NCI-H1694 treated with DMSO at 0.1 percent for 48 hours (cell line): ENCODE measurements at regions not wholly inside any gene's neighbourhood (a gene's known extent, or its start where the extent isn't known, plus 50 kb on each side); places are given as distances from the start of the nearest gene placed in this dataset.
"Not testable (repeated sequence)": the region's sequence is repeated elsewhere in the genome, so short reads cannot be mapped to it uniquely, and the experiment has no call there.

Experiments
- DNase-seq: peaks from one replicate; lab custom pipeline; 2025; lab: John Stamatoyannopoulos, UW

DNA sequence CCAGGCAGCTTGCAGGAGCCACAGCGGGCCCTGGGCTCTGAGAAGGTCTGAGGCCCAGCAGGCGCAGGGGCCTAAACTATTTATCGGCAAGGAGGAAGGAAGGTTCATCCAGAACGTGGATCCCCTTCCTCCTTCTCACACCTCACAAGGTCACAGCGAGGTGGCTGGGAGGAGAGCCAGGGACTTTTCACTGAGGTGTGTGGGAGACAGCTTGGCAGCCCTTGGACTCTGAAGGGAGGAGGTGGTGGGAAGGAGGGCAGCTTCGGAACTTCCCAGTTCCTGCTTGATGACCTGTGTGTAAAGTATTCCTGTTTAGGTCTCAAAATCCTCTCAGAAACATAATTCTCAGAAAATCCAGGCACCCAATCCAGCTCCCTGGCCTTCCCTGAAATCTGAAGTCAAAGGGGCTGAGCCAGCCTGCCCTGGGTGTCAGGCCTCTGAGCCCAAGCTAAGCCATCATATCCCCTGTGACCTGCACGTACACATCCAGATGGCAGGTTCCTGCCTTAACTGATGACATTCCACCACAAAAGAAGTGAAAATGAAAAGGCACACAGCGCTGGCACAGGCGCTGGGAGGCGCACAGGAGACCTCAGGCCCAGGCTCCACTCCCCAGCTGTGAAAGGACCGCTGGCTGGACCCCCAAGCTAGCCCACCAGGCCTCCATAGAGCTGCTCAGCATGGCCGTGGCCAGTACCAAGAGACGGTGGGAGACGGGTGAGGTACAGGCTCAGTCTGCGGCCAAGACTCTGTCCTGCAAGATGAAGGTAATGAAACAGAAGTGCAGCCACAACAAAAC, 269.4 kb upstream of the FRG2C start:
- DNase-seq: not testable (repeated sequence)

DNA sequence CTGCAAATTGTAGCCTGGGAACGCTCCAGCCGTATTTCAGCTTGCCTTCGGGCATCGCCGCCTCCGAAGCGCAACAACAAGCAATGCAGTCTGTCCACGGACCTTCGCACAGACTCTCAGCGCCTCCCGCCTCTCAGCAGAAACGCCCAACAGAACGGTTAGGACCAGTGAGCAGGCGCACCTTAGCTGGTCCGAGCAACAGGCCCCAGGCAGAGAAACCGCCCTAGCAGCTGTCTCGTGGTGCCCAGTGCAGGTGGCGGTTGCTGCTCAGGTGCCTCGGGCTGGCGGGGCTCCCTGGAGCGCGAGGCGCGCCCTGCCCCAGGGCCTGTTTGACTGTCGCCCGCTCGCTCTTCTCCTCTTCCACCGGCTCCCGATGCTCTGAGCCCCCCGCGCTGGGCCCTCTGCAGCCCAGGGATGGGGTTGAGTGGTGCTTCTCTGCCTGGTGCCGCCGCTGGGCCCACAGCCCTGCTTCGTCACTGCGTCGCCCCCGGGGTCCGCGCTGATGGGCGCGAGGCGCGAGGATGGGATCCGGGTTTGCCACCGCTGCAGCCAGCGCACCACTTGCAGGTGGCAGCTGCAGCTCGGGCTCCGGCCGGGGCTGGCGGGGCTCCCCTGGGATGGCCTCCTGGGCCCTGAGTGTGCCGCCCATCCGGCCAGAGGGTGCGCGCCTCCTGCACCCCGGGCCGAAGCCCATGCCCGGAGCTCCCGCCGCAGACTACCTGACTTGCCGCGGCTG, 268.4 kb upstream of the FRG2C start:
- DNase-seq: no peak

DNA sequence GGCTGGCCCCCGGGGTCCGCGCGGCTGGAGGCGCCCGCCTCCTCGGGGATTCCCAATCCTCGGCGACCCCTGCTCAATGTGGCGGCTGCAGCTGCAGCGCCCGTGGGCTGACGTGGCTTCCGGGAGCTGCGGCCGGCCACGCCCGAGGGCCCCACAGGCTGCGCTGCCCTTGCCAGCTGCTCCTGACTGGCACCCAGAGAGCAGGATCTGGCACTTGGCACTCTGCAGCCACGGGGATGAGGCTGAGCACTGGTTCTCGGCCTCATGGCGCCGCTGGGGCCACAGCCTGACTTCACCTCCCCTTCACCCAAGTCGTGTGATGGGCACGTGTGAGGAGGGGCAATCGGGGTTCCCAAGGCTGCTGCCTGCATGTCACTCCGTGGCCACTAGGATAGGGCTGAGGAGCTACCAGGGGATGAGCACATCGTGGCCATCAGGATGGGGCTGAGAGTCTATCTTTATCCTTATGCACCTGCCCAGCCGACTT, 267.8 kb upstream of the FRG2C start:
- no peak for DNase-seq

DNA sequence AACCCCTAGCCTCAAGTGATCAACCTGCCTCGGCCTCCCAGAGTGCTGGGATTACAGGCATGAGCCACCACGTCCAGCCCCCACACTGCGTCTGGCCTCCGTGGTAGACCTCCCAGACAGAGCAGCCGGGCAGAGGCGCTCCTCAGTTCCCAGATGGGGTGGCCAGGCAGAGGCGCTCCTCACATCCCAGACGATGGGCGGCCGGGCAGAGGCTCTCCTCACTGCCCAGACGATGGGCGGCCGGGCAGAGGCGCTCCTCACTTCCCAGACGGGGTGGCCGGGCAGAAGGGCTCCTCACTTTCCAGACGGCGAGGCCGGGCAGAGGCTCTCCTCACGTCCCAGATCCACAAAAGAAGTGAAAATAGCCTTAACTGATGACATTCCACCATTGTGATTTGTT, 266.6 kb upstream of the FRG2C start:
- DNase-seq: not testable (repeated sequence)

DNA sequence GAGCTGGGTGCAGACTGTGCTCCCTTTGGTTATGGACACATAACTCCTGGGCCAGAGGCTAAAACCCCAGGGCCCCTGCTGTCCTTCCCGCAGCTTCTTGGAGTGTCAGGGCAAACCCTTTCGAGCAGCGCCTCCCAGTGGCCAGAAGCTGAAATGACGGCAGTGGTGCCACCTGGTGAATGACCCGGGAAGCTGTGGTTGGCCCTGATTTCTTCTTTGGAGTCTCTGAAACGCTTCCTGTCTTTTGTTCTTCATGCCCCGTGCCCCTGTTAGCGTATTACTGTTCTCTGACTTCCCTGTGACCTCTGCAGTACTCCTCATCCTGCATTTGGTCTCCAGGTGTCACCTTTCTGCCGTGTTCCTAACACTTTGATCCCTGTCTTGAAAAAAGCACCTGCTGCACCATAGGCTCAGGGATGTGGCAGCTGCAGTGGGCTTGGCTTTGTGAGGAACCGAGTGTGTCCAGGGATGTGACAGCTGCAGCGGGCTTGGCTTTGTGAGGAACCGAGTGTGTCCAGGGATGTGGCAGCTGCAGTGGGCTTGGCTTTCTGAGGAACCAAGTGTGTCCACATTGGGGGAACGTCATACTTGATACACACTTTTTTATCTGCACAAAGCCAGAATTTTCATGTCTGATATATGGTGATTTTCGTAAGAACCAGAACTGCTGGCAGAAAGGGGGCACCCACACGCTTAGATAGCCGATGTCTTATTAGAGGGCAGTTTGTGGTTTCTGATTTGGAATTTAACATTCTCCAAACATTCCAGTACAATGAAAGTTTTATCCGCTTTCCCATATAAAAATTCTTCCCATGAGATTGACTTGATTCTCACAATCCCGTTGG, 241.8 kb upstream of the FRG2C start:
- not testable (repeated sequence) for DNase-seq

DNA sequence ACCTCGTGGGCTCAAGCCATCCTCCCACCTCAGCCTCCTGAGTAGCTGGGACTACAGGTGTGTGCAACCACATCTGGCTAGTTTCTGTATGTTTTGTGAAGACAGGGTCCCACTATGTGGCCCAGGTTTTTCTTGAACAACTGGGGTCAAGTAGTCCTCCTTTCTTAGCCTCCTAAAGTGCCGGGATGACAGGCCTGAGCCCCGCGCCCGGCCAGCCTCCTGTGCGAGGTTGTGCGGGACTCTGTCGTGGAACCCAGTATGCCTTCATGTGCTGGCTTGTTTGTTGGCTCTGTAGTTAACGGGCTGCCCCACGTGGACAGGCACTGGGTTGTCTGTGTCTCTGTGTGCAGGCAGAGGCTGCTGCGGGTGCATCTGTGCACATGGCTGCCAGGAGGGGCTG, 238.7 kb upstream of the FRG2C start:
- not testable (repeated sequence) for DNase-seq

DNA sequence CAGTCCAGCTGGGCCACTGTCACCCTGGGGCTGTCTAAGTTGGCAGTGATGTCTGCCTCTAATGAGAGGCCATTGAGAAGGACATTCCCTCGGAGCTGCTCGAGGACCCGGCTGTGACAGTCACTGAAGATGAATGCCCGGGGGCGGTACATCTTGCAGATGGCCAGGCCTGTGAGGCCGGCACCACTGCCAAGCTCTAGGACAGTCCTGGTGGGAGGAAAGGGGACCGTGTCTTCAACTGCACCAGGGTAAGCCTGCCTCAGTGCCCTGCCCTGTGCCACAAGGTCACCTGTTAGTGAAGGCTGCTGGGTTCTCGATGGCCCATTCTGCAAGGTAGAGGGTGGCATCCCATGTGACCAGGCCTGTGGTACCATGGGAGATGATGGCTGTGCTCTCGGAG, 236.6 kb upstream of the FRG2C start:
- not testable (repeated sequence) for DNase-seq

DNA sequence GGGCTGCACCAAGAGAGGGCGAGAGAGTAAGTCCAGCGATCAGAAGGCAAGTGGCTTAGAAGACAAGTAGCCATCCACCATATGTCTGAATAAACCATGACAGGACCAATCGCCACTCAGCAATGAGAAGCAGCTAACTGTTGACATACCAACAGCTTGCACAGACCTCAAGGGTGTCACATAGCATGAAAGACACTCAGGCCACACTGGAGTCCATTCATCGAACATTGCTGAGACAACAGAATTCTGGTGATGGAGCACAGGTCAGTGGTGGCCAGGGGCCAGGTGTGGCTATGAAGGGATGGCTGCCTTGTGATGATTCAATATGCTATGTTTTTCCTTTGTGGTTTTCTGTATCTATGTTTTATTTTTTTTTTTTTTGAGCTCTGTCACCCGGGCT, 236.2 kb upstream of the FRG2C start:
- not testable (repeated sequence) for DNase-seq

DNA sequence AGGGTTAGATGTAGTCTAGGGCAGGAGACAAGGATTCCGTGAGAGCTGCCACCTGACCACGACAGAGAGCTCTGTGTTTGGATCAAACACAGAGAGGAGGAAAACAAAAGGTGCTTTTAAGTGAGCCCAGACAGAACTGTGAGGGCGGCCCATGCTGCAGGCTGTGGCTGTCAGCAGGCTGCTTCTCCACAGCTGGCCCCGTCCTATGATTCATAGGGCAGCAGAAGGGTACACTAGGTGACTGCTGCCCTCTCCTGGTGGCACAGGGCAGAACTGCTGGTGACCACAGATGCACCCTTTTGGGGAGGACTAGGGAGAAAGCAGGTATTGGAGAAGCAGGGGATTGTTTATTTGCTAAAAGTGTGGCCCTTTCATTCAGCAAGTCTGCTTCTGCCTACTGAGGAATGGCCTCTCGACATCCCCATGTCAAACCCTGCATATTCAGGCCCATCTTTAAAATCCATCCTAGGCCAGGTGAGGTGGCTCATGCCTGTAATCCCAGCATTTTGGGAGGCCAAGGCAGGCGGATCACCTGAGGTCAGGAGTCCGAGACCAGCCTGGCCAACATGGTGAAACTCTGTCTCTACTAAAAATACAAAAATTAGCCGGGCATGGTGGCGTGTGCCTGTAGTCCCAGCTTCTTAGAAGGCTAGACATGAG, 234.4 kb upstream of the FRG2C start:
- not testable (repeated sequence) for DNase-seq

DNA sequence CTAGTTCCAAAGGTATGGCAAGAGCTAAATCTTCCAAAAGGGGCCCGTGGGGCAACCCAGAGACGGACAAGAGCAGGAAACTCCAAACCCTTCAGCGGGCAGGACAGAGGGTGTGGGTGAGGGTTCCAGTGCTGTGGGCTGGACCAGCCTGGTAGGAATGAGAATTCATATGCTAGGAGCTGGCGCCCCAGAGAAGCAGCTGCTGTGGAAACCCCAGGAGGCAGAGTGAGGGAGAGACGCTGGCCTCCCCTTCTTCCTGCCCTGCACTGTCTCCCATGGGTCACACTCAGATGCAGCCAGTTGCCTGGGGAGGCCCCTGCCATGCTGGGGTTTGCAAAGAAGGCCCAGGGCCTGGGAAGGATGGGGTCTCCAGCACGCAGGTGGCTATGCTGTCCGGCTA, 233.7 kb upstream of the FRG2C start:
- DNase-seq: not testable (repeated sequence)

DNA sequence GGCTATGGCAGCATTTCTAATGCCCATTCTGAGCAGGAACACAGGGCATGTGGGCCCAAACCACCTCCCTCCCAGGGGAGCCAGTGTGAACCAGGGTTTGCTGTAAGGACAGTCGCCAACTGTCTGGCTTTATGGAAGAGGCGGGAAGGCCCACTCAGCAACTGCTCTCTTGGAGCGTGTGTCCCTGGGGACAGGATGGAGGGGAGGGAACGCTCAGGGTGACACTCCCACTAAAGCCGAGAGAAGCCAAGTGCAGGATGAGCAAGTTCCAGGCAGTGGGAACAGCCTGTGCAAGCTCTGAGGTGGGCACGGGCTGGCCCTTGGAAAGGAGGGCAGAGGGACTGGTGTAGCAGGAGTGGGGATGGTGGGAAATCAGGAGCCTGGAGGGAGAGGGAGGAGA, 233.0 kb upstream of the FRG2C start:
- not testable (repeated sequence) for DNase-seq

DNA sequence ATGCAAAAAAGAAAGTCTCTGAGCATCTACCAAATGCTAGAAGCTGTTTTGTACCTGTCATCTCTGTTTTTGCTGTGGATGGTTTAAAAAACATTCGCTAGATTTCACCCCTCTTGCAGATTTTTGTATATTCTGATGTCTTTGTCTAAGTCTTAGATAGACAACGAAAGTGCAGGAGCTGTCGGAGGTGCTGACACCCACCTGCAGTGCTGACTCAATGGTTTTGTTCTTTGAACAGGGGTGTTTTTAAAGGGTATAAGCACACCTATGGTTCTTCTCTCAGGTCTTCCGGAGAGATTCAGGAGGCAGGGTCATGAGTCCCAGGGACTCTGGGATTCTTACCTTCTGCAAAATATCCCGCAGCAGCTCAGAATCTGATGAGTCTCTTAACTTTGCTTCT, 231.7 kb upstream of the FRG2C start:
- not testable (repeated sequence) for DNase-seq

DNA sequence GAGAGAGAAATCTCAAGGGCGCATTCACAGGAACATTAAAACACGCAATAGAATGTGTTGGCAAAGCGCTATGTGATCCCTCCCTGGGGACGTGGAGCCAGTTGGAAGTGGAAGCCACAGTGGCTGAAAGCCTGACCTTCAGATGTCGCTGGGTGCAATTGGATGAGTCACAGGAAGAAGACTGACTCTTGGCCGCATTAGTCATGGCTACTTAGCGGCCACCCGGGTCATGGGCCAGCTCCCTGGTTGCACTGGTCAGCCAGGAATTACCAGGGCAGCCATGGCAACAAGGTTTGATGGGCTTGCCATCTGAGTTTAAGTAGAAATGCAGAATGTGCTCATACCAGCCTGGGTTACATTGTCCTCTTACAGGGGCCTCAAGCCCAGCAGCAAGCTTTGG, 231.2 kb upstream of the FRG2C start:
- not testable (repeated sequence) for DNase-seq

DNA sequence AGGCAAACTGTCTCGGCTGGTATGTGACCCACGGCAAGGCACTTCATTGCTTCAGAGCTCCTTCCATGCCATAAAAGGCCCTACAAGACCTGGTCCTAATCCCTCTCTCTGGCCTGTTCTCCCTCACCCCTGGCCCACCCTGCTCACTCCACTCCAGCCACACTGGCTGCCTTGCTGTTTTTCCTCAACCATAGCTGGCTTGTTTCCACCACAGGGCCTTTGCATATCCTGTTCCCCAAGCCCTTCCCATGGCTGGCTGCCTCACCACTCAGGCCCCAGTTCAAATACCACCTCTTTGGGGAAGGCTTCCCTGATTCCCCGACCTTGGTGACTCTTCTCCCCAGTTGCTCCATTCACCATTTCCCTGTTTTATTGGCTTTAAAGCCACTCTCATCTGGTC, 230.8 kb upstream of the FRG2C start:
- DNase-seq: not testable (repeated sequence)

DNA sequence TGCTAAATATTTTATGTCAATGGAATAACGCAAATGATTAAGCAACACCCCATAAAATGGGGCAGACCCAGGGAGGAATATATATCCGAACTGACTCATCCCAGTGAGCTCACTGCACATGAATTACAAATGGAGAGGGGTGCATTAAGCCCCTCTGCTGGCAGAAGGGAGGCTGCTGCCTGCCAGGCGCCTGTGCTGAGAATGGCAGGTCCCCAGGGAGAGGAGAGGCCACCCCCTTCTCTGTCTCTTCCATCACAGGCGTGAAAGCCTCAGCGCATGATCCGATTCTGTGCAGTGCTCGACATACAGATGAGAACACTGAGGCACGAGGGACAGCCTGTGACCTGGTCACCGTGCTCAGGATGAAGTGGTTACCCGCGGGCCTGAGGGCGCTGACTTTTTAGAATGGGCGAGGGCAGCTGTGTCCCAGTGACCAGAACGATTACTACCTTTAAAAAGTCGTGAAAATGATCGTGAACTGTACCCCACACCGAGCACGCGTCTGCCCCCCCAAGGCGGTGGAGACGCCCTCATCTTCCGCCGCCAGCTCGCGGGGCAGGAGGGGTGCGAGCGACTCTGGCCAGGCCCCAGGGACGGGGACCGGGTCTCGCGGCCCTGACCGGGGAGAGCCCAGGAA, 229.7 kb upstream of the FRG2C start:
- DNase-seq: not testable (repeated sequence)

DNA sequence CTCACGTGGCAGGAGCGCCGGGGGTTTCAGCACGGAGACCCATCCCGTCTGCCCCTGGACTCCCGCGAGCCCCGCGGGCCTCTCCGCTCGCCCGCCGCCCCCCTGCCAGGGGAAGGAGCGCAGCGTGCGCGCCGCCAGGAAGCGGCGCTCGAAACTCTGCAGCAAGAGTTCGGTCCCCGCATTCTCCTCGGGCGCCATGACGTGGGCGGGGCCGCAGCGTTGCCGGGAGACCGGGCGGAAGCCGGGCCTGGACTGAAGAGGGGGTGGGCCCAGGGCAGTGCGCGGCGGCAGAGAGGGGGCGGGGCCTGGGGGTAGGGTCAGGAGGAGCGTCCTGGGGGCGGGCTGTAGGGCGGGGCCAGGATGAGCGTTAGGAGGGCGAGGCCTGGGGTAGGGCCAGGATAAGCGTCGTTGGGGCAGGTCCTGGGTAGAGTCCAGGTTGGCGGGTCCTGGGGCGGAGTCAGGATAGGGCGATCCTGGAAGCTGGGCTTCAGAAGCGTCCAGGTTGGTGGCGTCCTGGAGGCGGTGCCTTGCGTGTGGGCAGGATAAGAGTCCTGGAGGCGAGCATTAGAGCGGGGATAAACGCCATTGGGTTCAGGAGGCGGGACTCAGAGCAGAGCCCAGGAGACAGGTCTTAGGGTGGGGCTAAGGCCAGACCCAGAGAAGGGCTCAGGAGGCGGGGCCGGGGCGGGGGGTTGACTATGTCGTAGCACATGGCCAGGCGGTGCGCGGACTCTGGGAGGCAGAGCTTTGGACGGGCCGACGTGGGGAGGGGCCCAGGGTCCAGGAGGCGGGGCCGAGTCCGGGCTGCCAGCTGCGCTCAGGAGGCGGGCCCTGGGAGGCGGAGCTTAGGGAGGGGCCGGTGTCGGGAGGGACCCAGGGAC, 229.0 kb upstream of the FRG2C start:
- peak; percentile 70 for DNase-seq

DNA sequence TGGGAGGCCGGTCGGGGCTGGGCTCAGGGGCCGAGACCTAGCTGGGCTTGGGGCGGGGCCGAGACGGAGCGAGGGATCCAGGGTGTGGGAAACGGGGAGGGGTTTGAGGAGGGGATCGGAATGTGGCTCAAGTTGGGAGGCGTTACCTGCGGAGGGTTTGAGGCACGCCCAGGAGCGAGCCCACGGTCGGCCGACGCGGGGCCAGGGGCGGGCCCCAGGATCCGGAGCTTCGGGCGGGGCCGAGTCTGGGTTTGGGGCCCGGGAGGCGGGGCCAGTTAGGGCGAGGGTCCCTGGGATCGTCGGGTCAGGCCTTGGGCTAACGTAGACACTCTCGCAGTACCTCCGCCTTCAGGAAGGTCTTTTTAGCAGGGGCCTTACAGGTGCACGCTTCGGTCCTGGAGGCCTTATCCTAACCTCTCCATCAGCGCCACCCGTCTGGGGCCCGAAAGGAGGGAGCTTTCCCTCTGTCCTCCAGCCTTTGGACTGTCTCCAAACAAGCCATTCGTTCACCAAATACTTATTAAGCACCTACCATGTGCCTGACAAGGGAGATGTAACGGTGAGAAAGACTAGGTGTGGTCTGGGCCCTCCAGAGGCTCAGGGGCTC, 228.2 kb upstream of the FRG2C start:
- DNase-seq: not testable (repeated sequence)

DNA sequence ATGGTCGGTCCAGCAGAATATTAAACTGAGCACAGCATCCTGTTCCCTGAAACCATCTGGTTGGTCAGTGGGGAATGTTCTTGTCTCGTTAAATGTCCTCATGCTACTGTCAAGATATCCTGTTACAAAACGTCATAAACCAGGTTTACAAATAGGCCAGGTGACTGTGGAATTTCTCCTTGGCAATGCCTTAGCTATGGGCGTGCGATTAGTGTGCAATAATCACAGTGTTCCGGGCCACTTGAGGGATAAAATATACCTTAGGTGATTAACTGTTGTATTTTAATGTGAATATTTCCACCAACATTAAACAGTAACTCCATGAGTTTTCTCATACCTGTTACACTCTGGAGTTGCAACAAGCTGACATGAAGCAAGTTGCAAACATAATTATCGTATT, 223.1 kb upstream of the FRG2C start:
- DNase-seq: not testable (repeated sequence)

DNA sequence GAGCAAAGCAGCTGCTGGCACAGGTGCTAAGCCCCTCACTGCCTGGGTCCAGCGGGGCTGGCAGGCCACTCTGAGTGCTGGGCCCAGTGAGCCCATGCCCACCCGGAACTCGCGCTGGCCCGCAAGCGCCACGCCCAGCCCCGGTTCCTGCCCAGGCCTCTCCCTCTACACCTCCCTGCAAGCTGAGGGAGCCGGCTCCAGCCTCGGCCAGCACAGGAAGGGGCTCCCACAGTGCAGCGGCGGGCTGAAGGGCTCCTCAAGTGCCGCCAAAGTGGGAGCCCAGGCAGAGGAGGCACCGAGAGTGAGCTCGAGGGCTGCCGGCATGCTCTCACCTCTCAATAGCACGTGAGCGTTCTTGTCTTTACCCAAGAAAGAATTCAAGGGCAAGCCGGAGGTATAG, 219.5 kb upstream of the FRG2C start:
- DNase-seq: not testable (repeated sequence)

DNA sequence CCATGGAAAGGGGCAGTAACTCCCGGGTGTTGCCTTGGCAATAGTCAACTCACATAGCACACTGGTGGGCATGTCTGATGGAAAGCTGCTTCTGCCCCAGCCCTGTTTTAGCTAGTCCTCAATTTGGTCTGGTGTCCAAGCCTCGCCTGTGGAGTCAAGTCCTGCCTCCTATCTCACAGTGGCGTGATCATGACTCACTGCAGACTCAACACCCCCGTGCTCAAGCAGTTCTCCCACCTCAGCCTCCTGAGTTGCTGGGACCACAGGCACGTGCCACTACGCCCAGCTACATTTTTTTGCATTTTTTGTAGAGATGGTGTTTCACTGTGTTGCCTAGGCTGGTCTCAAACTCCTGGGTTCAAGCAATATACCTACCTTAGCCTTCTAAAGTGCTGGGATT, 218.9 kb upstream of the FRG2C start:
- DNase-seq: not testable (repeated sequence)
